ENCODE measurements at regions not wholly inside any gene's neighbourhood (a gene's known extent, or its start where the extent isn't known, plus 50 kb on each side); places are given as distances from the start of the nearest gene placed in this dataset.

- Histone ChIP-seq H3K4me3 (no peak overlapping the region), H3K36me3 (no peaks in the 10 kb centered on the region), H3K4me1 (no peaks in the 10 kb centered on the region), H3K27ac (no peak overlapping the region), H3K27me3 (no peaks in the 10 kb centered on the region), H3K9me3 (no peaks in the 10 kb centered on the region)
- TF ChIP-seq CTCF (IDR thresholded peaks at IDR 0.05 in 4 of 5, conservative IDR thresholded peaks at IDR 0.05 in 1 of 5) (no peak), POLR2A (IDR thresholded peaks at IDR 0.05) (no peak)
- ATAC-seq (no peak), DNase-seq (no peak)
- in situ Hi-C loops (cut with MboI; ENCODE audit: low sequenced_read_pairs in 4 of 4), result no loop called here
- intact Hi-C loops (cut with DNase I; ENCODE audit: low total_unique reads), result no loop called here
Measured at GRCh38 chr7:46451846-46452245, 530.8 kb upstream of the IGFBP3 start.

GRCh38 chr7:46450886-46451285, 529.8 kb upstream of the IGFBP3 start:
- DNase-seq (no peak), ATAC-seq (no peak)
- Histone ChIP-seq H3K27me3 (no peaks in the 10 kb centered on the region), H3K9me3 (no peaks in the 10 kb centered on the region), H3K27ac (no peak overlapping the region), H3K36me3 (no peaks in the 10 kb centered on the region), H3K4me1 (no peaks in the 10 kb centered on the region), H3K4me3 (no peak overlapping the region)
- in situ Hi-C loops (cut with MboI; ENCODE audit: low sequenced_read_pairs in 4 of 4), result no loop called here
- intact Hi-C loops (cut with DNase I; ENCODE audit: low total_unique reads), result no loop called here
- TF ChIP-seq POLR2A (IDR thresholded peaks at IDR 0.05) (no peak), CTCF (IDR thresholded peaks at IDR 0.05 in 4 of 5, conservative IDR thresholded peaks at IDR 0.05 in 1 of 5) (no peak)

- ATAC-seq (no peak), DNase-seq (no peak)
- in situ Hi-C loops (cut with MboI; ENCODE audit: low sequenced_read_pairs in 4 of 4) (no loop called here), intact Hi-C loops (cut with DNase I; ENCODE audit: low total_unique reads) (no loop called here)
- Histone ChIP-seq H3K4me3 (no peak overlapping the region), H3K4me1 (no peaks in the 10 kb centered on the region), H3K27ac (no peak overlapping the region), H3K9me3 (no peaks in the 10 kb centered on the region), H3K27me3 (no peaks in the 10 kb centered on the region), H3K36me3 (no peaks in the 10 kb centered on the region)
- TF ChIP-seq CTCF (IDR thresholded peaks at IDR 0.05 in 4 of 5, conservative IDR thresholded peaks at IDR 0.05 in 1 of 5), result no peak
- no peak for TF ChIP-seq POLR2A (IDR thresholded peaks at IDR 0.05)
Measured at GRCh38 chr7:46450425-46450824, 529.4 kb upstream of the IGFBP3 start.

- Histone ChIP-seq H3K36me3 (no peaks in the 10 kb centered on the region), H3K9me3 (no peaks in the 10 kb centered on the region), H3K27me3 (no peaks in the 10 kb centered on the region), H3K27ac (no peak overlapping the region), H3K4me1 (no peaks in the 10 kb centered on the region), H3K4me3 (no peak overlapping the region)
- in situ Hi-C loops (cut with MboI; ENCODE audit: low sequenced_read_pairs in 4 of 4), result no loop called here
- intact Hi-C loops (cut with DNase I; ENCODE audit: low total_unique reads), result no loop called here
- no peak for TF ChIP-seq CTCF (IDR thresholded peaks at IDR 0.05 in 4 of 5, conservative IDR thresholded peaks at IDR 0.05 in 1 of 5)
- no peak for TF ChIP-seq POLR2A (IDR thresholded peaks at IDR 0.05)
- no peak for DNase-seq
- no peak for ATAC-seq
Measured at GRCh38 chr7:46449743-46450142, 528.7 kb upstream of the IGFBP3 start.

GRCh38 chr7:46448478-46448877, 527.4 kb upstream of the IGFBP3 start:
- DNase-seq (no peak), ATAC-seq (no peak)
- Histone ChIP-seq H3K36me3 (no peaks in the 10 kb centered on the region), H3K27ac (no peak overlapping the region), H3K9me3 (no peaks in the 10 kb centered on the region), H3K27me3 (no peaks in the 10 kb centered on the region), H3K4me3 (no peak overlapping the region), H3K4me1 (no peaks in the 10 kb centered on the region)
- intact Hi-C loops (cut with DNase I; ENCODE audit: low total_unique reads), result no loop called here
- TF ChIP-seq CTCF (IDR thresholded peaks at IDR 0.05 in 4 of 5, conservative IDR thresholded peaks at IDR 0.05 in 1 of 5), result no peak
- TF ChIP-seq POLR2A (IDR thresholded peaks at IDR 0.05), result no peak
- in situ Hi-C loops (cut with MboI; ENCODE audit: low sequenced_read_pairs in 4 of 4), result no loop called here
